GM12878 (cell line): ENCODE measurements at regions not wholly inside any gene's neighbourhood (a gene's known extent, or its start where the extent isn't known, plus 50 kb on each side); places are given as distances from the start of the nearest gene placed in this dataset.

Source experiments
- ATAC-seq: fragments of 200-7000 bp; cut with Tn5 transposase; 3 replicates; pipeline ENCODE4 v1.9.1; 2020; ENCODE audit warnings: mild to moderate bottlenecking, moderate library complexity
- BruUV-seq: library from RNA; stranded (reverse); fragments of 400-500 nt; replicated peaks from 2 replicates; lab custom pipeline; 2021; lab: Mats Ljungman, UMichigan
- CTCF ChIA-PET: fragments of 300-600 bp; sonication (Branson Sonifier 250); formaldehyde crosslinking; extraction: SDS; loops from one replicate; lab custom pipeline; 2021; ENCODE audit warnings: inconsistent platforms; lab: Yijun Ruan, JAX
- POLR2A ChIA-PET: fragments of 350-600 bp; formaldehyde crosslinking; extraction: SDS; loops from one replicate; lab custom pipeline; 2021; ENCODE audit warnings: inconsistent platforms; lab: Charles Lee
- RAD21 ChIA-PET: fragments of 300-600 bp; sonication (Branson Sonifier 250); formaldehyde crosslinking; loops from one replicate; lab custom pipeline; 2023; ENCODE audit warnings: antibody characterized with exemption; ENCODE audit not compliant: unreplicated experiment; lab: Charles Lee
- SMC1A ChIA-PET: fragments of 300-600 bp; sonication (Branson Sonifier 250); formaldehyde crosslinking; loops from one replicate; lab custom pipeline; 2023; ENCODE audit not compliant: unreplicated experiment, uncharacterized antibody; lab: Charles Lee
- DNase-seq: peaks from one replicate; pipeline ENCODE4 v3.0.0-alpha.2; 2011; ENCODE audit warnings: low read depth, low spot score
- FAIRE-seq: peaks from 3 replicates; lab custom pipeline; 2011; peaks lifted over from hg19 to GRCh38; lab: Jason Lieb, UNC
- H2AFZ ChIP-seq: 2 replicates; pipeline ENCODE4 v1.6.0; 2011; ENCODE audit warnings: low read depth, low read length, control low read depth; ENCODE audit not compliant: control insufficient read depth
- H3K27ac ChIP-seq: 2 replicates; pipeline ENCODE4 v1.5.1; 2011; ENCODE audit warnings: control low read depth; ENCODE audit not compliant: control insufficient read depth, insufficient read depth
- H3K27me3 ChIP-seq, 2 experiments: replicated peaks in 1 of 2; 2 replicates each; pipeline versions ENCODE4 v1.6.0 to v1.6.1; 2011; ENCODE audit warnings: low read length in 1 of 2; ENCODE audit not compliant: control insufficient read depth in 2 of 2, insufficient read depth in 2 of 2
- H3K36me3 ChIP-seq, 2 experiments: 2 replicates each; pipeline ENCODE4 v1.5.1; 2011; ENCODE audit warnings: low read length in 1 of 2; ENCODE audit not compliant: control insufficient read depth in 2 of 2, insufficient read depth in 2 of 2
- H3K4me1 ChIP-seq: 2 replicates; pipeline ENCODE4 v1.6.1; 2011; ENCODE audit warnings: mild to moderate bottlenecking, low read length, moderate library complexity, mixed read lengths; ENCODE audit not compliant: control insufficient read depth, insufficient read depth
- H3K4me2 ChIP-seq: 2 replicates; pipeline ENCODE4 v1.6.0; 2011; ENCODE audit warnings: control low read depth; ENCODE audit not compliant: control insufficient read depth, insufficient read depth
- H3K4me3 ChIP-seq: fragments of 200-600 bp; sonication (generic); 2 replicates; pipeline ENCODE4 v1.5.1; 2016
- H3K79me2 ChIP-seq: 2 replicates; pipeline ENCODE4 v1.6.0; 2011; ENCODE audit warnings: low read length; ENCODE audit not compliant: control insufficient read depth, insufficient read depth
- H3K9ac ChIP-seq: 2 replicates; pipeline ENCODE4 v1.8.0; 2011; ENCODE audit warnings: low read length, control low read depth, mixed read lengths; ENCODE audit not compliant: control insufficient read depth, insufficient read depth
- H3K9me3 ChIP-seq: replicated peaks from 3 replicates; pipeline ENCODE4 v1.5.1; 2011; ENCODE audit warnings: mild to moderate bottlenecking, low read length; ENCODE audit not compliant: control insufficient read depth, insufficient read depth
- H4K20me1 ChIP-seq: 2 replicates; pipeline ENCODE4 v1.6.0; 2011; ENCODE audit not compliant: control insufficient read depth, insufficient read depth
- CBX3 ChIP-seq: fragments of 200-600 bp; sonication (generic); IDR thresholded peaks from 2 replicates; pipeline ENCODE4 v1.6.1; 2016; ENCODE audit warnings: low read depth, borderline replicate concordance
- CREB1 ChIP-seq: IDR thresholded peaks from 2 replicates; pipeline ENCODE4 v1.6.1; 2012; ENCODE audit warnings: low read depth, mild to moderate bottlenecking, inconsistent platforms
- KAT2A ChIP-seq: conservative IDR thresholded peaks from 2 replicates; pipeline ENCODE4 v1.6.1; 2011; ENCODE audit warnings: low read depth, low read length; ENCODE audit not compliant: control insufficient read depth
- NR2C1 ChIP-seq: fragments of 450-650 bp; IDR thresholded peaks from 2 replicates; pipeline ENCODE4 v1.6.1; 2017; ENCODE audit warnings: antibody characterized with exemption, mild to moderate bottlenecking, moderate library complexity
- PML ChIP-seq: IDR thresholded peaks from 2 replicates; pipeline ENCODE4 v1.6.1; 2012; ENCODE audit warnings: low read length, inconsistent platforms
- RELA ChIP-seq: fragments of 450-650 bp; IDR thresholded peaks from 2 replicates; pipeline ENCODE4 v1.8.0; 2014; ENCODE audit warnings: borderline replicate concordance; ENCODE audit not compliant: partially characterized antibody
- SMAD1 ChIP-seq: fragments of 450-650 bp; IDR thresholded peaks from 2 replicates; pipeline ENCODE4 v1.6.1; 2018; ENCODE audit warnings: mild to moderate bottlenecking, low read depth; ENCODE audit not compliant: partially characterized antibody
- SMARCA5 ChIP-seq: fragments of 450-650 bp; IDR thresholded peaks from 2 replicates; pipeline ENCODE4 v1.6.1; 2017; ENCODE audit warnings: mild to moderate bottlenecking
- SREBF2 ChIP-seq: IDR thresholded peaks from 2 replicates; pipeline ENCODE4 v1.6.1; 2012; ENCODE audit warnings: mild to moderate bottlenecking, low read length
- TCF12 ChIP-seq: IDR thresholded peaks from 2 replicates; pipeline ENCODE4 v1.6.1; 2011; ENCODE audit warnings: low read depth, mild to moderate bottlenecking, low read length
- TCF3 ChIP-seq: IDR thresholded peaks from 2 replicates; pipeline ENCODE4 v1.6.1; 2012; ENCODE audit warnings: low read depth, mild to moderate bottlenecking, low read length, borderline replicate concordance; ENCODE audit not compliant: insufficient read depth
- YY1 ChIP-seq: IDR thresholded peaks from 2 replicates; pipeline ENCODE4 v1.6.1; 2011; ENCODE audit warnings: low read depth, mild to moderate bottlenecking, low read length
- ZNF207 ChIP-seq: fragments of 450-650 bp; IDR thresholded peaks from 2 replicates; pipeline ENCODE4 v1.6.1; 2014; ENCODE audit warnings: antibody characterized with exemption, mild to moderate bottlenecking, borderline replicate concordance
- WGBS: methylation state at CpG from one replicate; pipeline ENCODE4 v1.1.6; 2016; ENCODE audit warnings: low lambda C conversion rate; ENCODE audit not compliant: insufficient replicate concordance, insufficient coverage; ENCODE audit errors: missing lambda C conversion rate; 5-methylcytosine and 5-hydroxymethylcytosine counted together
- in situ Hi-C: fragments of 300-500 bp; cut with MboI; formaldehyde crosslinking; loops from 9 replicates; pipeline ENCODE4 v1.14.3; 2018; ENCODE audit warnings: mixed read lengths
- intact Hi-C: fragments of 100-400 bp; cut with micrococcal nuclease; formaldehyde crosslinking; loops from one replicate; pipeline ENCODE4 v1.14.2; 2022; ENCODE audit not compliant: unreplicated experiment
- TF ChIP-seq, protein P1 (sequence below): fragments of 150-350 bp; IDR thresholded peaks from 2 replicates; pipeline ENCODE4 v1.6.1; 2014; ENCODE audit warnings: mild to moderate bottlenecking, low read depth, low read length
- TF ChIP-seq, protein P2 (sequence below): IDR thresholded peaks from 2 replicates; pipeline ENCODE4 v1.6.1; 2011; ENCODE audit warnings: low read depth, low read length, improper control_type of control experiment, borderline replicate concordance
- TF ChIP-seq, protein P3 (sequence below): fragments of 450-650 bp; formaldehyde crosslinking; IDR thresholded peaks from 2 replicates; pipeline ENCODE4 v1.4.0; 2020; ENCODE audit warnings: mild to moderate bottlenecking, moderate library complexity

DNA sequence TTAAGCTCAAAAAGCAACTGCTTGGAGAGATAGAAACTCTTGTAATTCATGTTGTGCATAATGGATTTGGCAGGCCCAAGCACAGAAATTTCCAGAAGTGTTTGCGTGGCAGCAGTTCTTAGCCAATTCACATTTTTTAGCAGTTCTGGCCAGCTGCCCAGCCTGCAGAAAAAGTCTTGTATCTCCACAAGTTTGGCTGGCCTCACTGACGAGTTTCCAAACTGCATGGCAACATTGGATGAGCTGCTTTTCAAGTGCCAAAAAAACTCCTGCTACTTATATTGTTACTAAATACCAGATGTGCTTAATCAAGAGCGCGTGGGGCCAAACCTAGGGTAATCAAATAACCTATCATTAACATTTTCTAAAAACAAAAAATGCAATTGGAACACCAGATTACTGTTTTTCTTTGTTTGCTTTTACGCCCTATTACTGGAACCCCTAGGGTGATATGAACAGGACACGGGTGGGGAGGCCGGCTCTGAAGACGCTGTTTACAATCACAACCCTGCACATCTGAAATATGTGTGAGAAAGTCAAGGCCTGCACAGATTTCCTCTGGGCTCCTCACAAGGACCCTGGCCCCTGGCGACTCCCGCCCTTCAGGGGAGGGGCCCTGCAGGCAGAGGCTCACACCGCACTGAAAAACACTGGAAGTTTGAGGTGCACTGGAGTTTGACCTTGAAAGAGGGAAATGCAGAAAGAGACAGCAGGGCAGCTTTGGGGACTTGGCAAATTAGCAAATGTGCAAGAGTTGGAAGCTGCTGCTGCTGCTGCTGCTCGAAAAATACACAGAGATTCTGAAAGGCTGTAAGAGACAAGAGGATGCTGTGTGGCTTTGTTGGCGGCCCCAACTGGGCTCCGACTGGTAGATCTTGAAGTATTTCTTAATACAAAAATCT lies 55.2 kb upstream of the TARBP1 start:
- TF ChIP-seq CBX3 (no peak), TCF12 (no peak), KAT2A (no peak), NR2C1 (no peak), SMAD1 (no peak), YY1 (no peak), RELA (no peak), TCF3 (no peak), ZNF207 (no peak), PML (no peak), SREBF2 (no peak), SMARCA5 (no peak), CREB1 (no peak)
- TF ChIP-seq, protein P1, sequence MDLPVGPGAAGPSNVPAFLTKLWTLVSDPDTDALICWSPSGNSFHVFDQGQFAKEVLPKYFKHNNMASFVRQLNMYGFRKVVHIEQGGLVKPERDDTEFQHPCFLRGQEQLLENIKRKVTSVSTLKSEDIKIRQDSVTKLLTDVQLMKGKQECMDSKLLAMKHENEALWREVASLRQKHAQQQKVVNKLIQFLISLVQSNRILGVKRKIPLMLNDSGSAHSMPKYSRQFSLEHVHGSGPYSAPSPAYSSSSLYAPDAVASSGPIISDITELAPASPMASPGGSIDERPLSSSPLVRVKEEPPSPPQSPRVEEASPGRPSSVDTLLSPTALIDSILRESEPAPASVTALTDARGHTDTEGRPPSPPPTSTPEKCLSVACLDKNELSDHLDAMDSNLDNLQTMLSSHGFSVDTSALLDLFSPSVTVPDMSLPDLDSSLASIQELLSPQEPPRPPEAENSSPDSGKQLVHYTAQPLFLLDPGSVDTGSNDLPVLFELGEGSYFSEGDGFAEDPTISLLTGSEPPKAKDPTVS: no peak
- TF ChIP-seq, protein P2, sequence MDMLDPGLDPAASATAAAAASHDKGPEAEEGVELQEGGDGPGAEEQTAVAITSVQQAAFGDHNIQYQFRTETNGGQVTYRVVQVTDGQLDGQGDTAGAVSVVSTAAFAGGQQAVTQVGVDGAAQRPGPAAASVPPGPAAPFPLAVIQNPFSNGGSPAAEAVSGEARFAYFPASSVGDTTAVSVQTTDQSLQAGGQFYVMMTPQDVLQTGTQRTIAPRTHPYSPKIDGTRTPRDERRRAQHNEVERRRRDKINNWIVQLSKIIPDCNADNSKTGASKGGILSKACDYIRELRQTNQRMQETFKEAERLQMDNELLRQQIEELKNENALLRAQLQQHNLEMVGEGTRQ: no peak
- TF ChIP-seq, protein P3, sequence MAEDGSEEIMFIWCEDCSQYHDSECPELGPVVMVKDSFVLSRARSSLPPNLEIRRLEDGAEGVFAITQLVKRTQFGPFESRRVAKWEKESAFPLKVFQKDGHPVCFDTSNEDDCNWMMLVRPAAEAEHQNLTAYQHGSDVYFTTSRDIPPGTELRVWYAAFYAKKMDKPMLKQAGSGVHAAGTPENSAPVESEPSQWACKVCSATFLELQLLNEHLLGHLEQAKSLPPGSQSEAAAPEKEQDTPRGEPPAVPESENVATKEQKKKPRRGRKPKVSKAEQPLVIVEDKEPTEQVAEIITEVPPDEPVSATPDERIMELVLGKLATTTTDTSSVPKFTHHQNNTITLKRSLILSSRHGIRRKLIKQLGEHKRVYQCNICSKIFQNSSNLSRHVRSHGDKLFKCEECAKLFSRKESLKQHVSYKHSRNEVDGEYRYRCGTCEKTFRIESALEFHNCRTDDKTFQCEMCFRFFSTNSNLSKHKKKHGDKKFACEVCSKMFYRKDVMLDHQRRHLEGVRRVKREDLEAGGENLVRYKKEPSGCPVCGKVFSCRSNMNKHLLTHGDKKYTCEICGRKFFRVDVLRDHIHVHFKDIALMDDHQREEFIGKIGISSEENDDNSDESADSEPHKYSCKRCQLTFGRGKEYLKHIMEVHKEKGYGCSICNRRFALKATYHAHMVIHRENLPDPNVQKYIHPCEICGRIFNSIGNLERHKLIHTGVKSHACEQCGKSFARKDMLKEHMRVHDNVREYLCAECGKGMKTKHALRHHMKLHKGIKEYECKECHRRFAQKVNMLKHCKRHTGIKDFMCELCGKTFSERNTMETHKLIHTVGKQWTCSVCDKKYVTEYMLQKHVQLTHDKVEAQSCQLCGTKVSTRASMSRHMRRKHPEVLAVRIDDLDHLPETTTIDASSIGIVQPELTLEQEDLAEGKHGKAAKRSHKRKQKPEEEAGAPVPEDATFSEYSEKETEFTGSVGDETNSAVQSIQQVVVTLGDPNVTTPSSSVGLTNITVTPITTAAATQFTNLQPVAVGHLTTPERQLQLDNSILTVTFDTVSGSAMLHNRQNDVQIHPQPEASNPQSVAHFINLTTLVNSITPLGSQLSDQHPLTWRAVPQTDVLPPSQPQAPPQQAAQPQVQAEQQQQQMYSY: no peak
- Histone ChIP-seq H3K4me3 (no peak overlapping the region), H3K4me1 (no peaks in the 10 kb centered on the region), H3K9me3 (no peaks in the 10 kb centered on the region), H3K27ac (no peak overlapping the region), H3K4me2 (no peak overlapping the region), H3K9ac (no peak overlapping the region), H3K79me2 (no peaks in the 10 kb centered on the region), H2AFZ (no peak overlapping the region), H3K27me3 (no peaks in the 10 kb centered on the region), H3K36me3 (no peaks in the 10 kb centered on the region), H4K20me1 (no peaks in the 10 kb centered on the region)
- ChIA-PET POLR2A (no interaction called here), CTCF (interaction anchor here (1.0 to 1.3 kb wide), 3 partner anchors 14 to 17 kb away, joined by 3 read pairs; no protein-coding TSS in a partner anchor), SMC1A (interaction anchor here (0.9 kb wide), 1 partner anchor 62 kb away, joined by 4 read pairs; no protein-coding TSS in a partner anchor), RAD21 (no interaction called here)
- FAIRE-seq (no peak), DNase-seq (no peak), ATAC-seq (no peak)
- in situ Hi-C loops (no loop called here), intact Hi-C loops (no loop called here)
- BruUV-seq: no TSS peak
- 65% methylated on average over 14 of the region's 14 CpGs for WGBS
